ENCODE measurements at regions not wholly inside any gene's neighbourhood (a gene's known extent, or its start where the extent isn't known, plus 50 kb on each side); places are given as distances from the start of the nearest gene placed in this dataset.

- peaks cover 12% of the 10 kb centered on the region for H3K4me1 ChIP-seq (ENCODE audit: control insufficient read depth, insufficient read depth, low read length)
- no CpG with 5 or more reads among the region's 3 CpGs for WGBS (ENCODE audit: insufficient coverage)
Observed at GRCh38 chr2:147441182-147441581, 403.6 kb upstream of the ACVR2A start.

GRCh38 chr2:147440734-147441133 is 404.1 kb upstream of the ACVR2A start:
- Histone ChIP-seq H3K4me1 (ENCODE audit: control insufficient read depth, insufficient read depth, low read length) (peaks cover 12% of the 10 kb centered on the region), H3K4me3 (ENCODE audit: low read length) (no peak overlapping the region), H3K27ac (ENCODE audit: low read length) (no peak overlapping the region), H3K27me3 (ENCODE audit: control insufficient read depth, insufficient read depth, low read length) (no peaks in the 10 kb centered on the region), H3K36me3 (ENCODE audit: control insufficient read depth, insufficient read depth, low read length) (no peaks in the 10 kb centered on the region), H3K9me3 (replicated peaks; ENCODE audit: control insufficient read depth, low read depth, low read length) (no peaks in the 10 kb centered on the region)
- 64% methylated on average over 1 of the region's 1 CpG for WGBS (ENCODE audit: insufficient coverage)
- DNase-seq, result no peak

More at GRCh38 chr2:147441182-147441581, 403.6 kb upstream of the ACVR2A start:
- H3K27me3 ChIP-seq (ENCODE audit: control insufficient read depth, insufficient read depth, low read length), result no peaks in the 10 kb centered on the region
- H3K4me3 ChIP-seq (ENCODE audit: low read length), result no peak overlapping the region
- no peak overlapping the region for H3K27ac ChIP-seq (ENCODE audit: low read length)
- no peaks in the 10 kb centered on the region for H3K36me3 ChIP-seq (ENCODE audit: control insufficient read depth, insufficient read depth, low read length)
- no peaks in the 10 kb centered on the region for H3K9me3 ChIP-seq (replicated peaks; ENCODE audit: control insufficient read depth, low read depth, low read length)
- DNase-seq, result no peak

- Histone ChIP-seq H3K27me3 (ENCODE audit: control insufficient read depth, insufficient read depth, low read length) (no peaks in the 10 kb centered on the region), H3K4me3 (ENCODE audit: low read length) (no peak overlapping the region)
- DNase-seq, result peak; percentile 29
Observed at GRCh38 chr2:147439986-147440385, 404.8 kb upstream of the ACVR2A start.

GRCh38 chr2:147438882-147439281 is 405.9 kb upstream of the ACVR2A start:
- H3K9me3 ChIP-seq (replicated peaks; ENCODE audit: control insufficient read depth, low read depth, low read length), result no peaks in the 10 kb centered on the region
- H3K27ac ChIP-seq (ENCODE audit: low read length), result no peak overlapping the region
- no peak overlapping the region for H3K4me3 ChIP-seq (ENCODE audit: low read length)
- no peaks in the 10 kb centered on the region for H3K27me3 ChIP-seq (ENCODE audit: control insufficient read depth, insufficient read depth, low read length)
- peaks cover 14% of the 10 kb centered on the region for H3K4me1 ChIP-seq (ENCODE audit: control insufficient read depth, insufficient read depth, low read length)
- 100% methylated on average over 7 of the region's 8 CpGs for WGBS (ENCODE audit: insufficient coverage)
- H3K36me3 ChIP-seq (ENCODE audit: control insufficient read depth, insufficient read depth, low read length), result no peaks in the 10 kb centered on the region
- no peak for DNase-seq

More at GRCh38 chr2:147439986-147440385, 404.8 kb upstream of the ACVR2A start:
- Histone ChIP-seq H3K27ac (ENCODE audit: low read length) (no peak overlapping the region), H3K36me3 (ENCODE audit: control insufficient read depth, insufficient read depth, low read length) (no peaks in the 10 kb centered on the region), H3K9me3 (replicated peaks; ENCODE audit: control insufficient read depth, low read depth, low read length) (no peaks in the 10 kb centered on the region), H3K4me1 (ENCODE audit: control insufficient read depth, insufficient read depth, low read length) (peaks cover 12% of the 10 kb centered on the region)

- H3K4me1 ChIP-seq (ENCODE audit: control insufficient read depth, insufficient read depth, low read length), result peaks cover 7% of the 10 kb centered on the region
- WGBS (ENCODE audit: insufficient coverage), result 27% methylated on average over 2 of the region's 2 CpGs
- no peak overlapping the region for H3K4me3 ChIP-seq (ENCODE audit: low read length)
- no peak for DNase-seq
- H3K27me3 ChIP-seq (ENCODE audit: control insufficient read depth, insufficient read depth, low read length), result no peaks in the 10 kb centered on the region
- no peaks in the 10 kb centered on the region for H3K36me3 ChIP-seq (ENCODE audit: control insufficient read depth, insufficient read depth, low read length)
- no peaks in the 10 kb centered on the region for H3K9me3 ChIP-seq (replicated peaks; ENCODE audit: control insufficient read depth, low read depth, low read length)
- H3K27ac ChIP-seq (ENCODE audit: low read length), result no peak overlapping the region
Observed at GRCh38 chr2:147433822-147434221, 411.0 kb upstream of the ACVR2A start.

GRCh38 chr2:147430408-147430807 is 414.4 kb upstream of the ACVR2A start:
- H3K27me3 ChIP-seq (ENCODE audit: control insufficient read depth, insufficient read depth, low read length), result no peaks in the 10 kb centered on the region
- WGBS (ENCODE audit: insufficient coverage), result 80% methylated on average over 1 of the region's 3 CpGs
- no peak for DNase-seq
- H3K4me3 ChIP-seq (ENCODE audit: low read length), result no peak overlapping the region
- no peaks in the 10 kb centered on the region for H3K9me3 ChIP-seq (replicated peaks; ENCODE audit: control insufficient read depth, low read depth, low read length)
- H3K27ac ChIP-seq (ENCODE audit: low read length), result no peak overlapping the region
- H3K4me1 ChIP-seq (ENCODE audit: control insufficient read depth, insufficient read depth, low read length), result peaks cover 7% of the 10 kb centered on the region
- no peaks in the 10 kb centered on the region for H3K36me3 ChIP-seq (ENCODE audit: control insufficient read depth, insufficient read depth, low read length)

GRCh38 chr2:147428120-147428747 is 416.6 kb upstream of the ACVR2A start:
- Histone ChIP-seq H3K4me3 (ENCODE audit: low read length) (no peak overlapping the region), H3K27ac (ENCODE audit: low read length) (no peak overlapping the region), H3K27me3 (ENCODE audit: control insufficient read depth, insufficient read depth, low read length) (no peaks in the 10 kb centered on the region), H3K4me1 (ENCODE audit: control insufficient read depth, insufficient read depth, low read length) (no peaks in the 10 kb centered on the region), H3K36me3 (ENCODE audit: control insufficient read depth, insufficient read depth, low read length) (no peaks in the 10 kb centered on the region), H3K9me3 (replicated peaks; ENCODE audit: control insufficient read depth, low read depth, low read length) (no peaks in the 10 kb centered on the region)
- no CpG with 5 or more reads among the region's 2 CpGs for WGBS (ENCODE audit: insufficient coverage)
- DNase-seq, result no peak

GRCh38 chr2:147425437-147426029 is 419.3 kb upstream of the ACVR2A start:
- no peak overlapping the region for H3K4me3 ChIP-seq (ENCODE audit: low read length)
- no peaks in the 10 kb centered on the region for H3K27me3 ChIP-seq (ENCODE audit: control insufficient read depth, insufficient read depth, low read length)
- DNase-seq, result peak; percentile 75
- no peak overlapping the region for H3K27ac ChIP-seq (ENCODE audit: low read length)
- H3K4me1 ChIP-seq (ENCODE audit: control insufficient read depth, insufficient read depth, low read length), result no peaks in the 10 kb centered on the region
- H3K9me3 ChIP-seq (replicated peaks; ENCODE audit: control insufficient read depth, low read depth, low read length), result no peaks in the 10 kb centered on the region
- 86% methylated on average over 2 of the region's 3 CpGs for WGBS (ENCODE audit: insufficient coverage)
- H3K36me3 ChIP-seq (ENCODE audit: control insufficient read depth, insufficient read depth, low read length), result no peaks in the 10 kb centered on the region

GRCh38 chr2:147424766-147425165 is 420.1 kb upstream of the ACVR2A start:
- no CpG with 5 or more reads among the region's 1 CpG for WGBS (ENCODE audit: insufficient coverage)
- no peaks in the 10 kb centered on the region for H3K36me3 ChIP-seq (ENCODE audit: control insufficient read depth, insufficient read depth, low read length)
- H3K27ac ChIP-seq (ENCODE audit: low read length), result no peak overlapping the region
- peak; percentile 20 for DNase-seq
- H3K4me1 ChIP-seq (ENCODE audit: control insufficient read depth, insufficient read depth, low read length), result no peaks in the 10 kb centered on the region
- H3K27me3 ChIP-seq (ENCODE audit: control insufficient read depth, insufficient read depth, low read length), result no peaks in the 10 kb centered on the region
- H3K9me3 ChIP-seq (replicated peaks; ENCODE audit: control insufficient read depth, low read depth, low read length), result no peaks in the 10 kb centered on the region
- no peak overlapping the region for H3K4me3 ChIP-seq (ENCODE audit: low read length)

- H3K4me1 ChIP-seq (ENCODE audit: control insufficient read depth, insufficient read depth, low read length), result no peaks in the 10 kb centered on the region
- no peaks in the 10 kb centered on the region for H3K9me3 ChIP-seq (replicated peaks; ENCODE audit: control insufficient read depth, low read depth, low read length)
- no peaks in the 10 kb centered on the region for H3K27me3 ChIP-seq (ENCODE audit: control insufficient read depth, insufficient read depth, low read length)
- no peak for DNase-seq
- H3K27ac ChIP-seq (ENCODE audit: low read length), result no peak overlapping the region
- H3K4me3 ChIP-seq (ENCODE audit: low read length), result no peak overlapping the region
- no CpG with 5 or more reads among the region's 1 CpG for WGBS (ENCODE audit: insufficient coverage)
- no peaks in the 10 kb centered on the region for H3K36me3 ChIP-seq (ENCODE audit: control insufficient read depth, insufficient read depth, low read length)
Observed at GRCh38 chr2:147420947-147421675, 423.7 kb upstream of the ACVR2A start.

All from muscle of leg (tissue), 3 donors.